IgD-negative memory B cell (primary cell): ENCODE measurements at regions not wholly inside any gene's neighbourhood (a gene's known extent, or its start where the extent isn't known, plus 50 kb on each side); places are given as distances from the start of the nearest gene placed in this dataset.

Experiments
- H3K27ac Mint-ChIP-seq, 3 donors: one replicate each; pipeline ENCODE4 v1.8.0; 2020 to 2022; ENCODE audit warnings: mild to moderate bottlenecking in 3 of 3, mixed read lengths in 3 of 3, moderate library complexity in 1 of 3
- H3K27me3 Mint-ChIP-seq: one replicate; pipeline ENCODE4 v1.8.0; 2021; ENCODE audit warnings: mixed read lengths
- H3K36me3 Mint-ChIP-seq: one replicate; pipeline ENCODE4 v1.8.0; 2020; ENCODE audit warnings: mild to moderate bottlenecking, mixed read lengths
- H3K4me1 Mint-ChIP-seq, 3 donors: one replicate each; pipeline ENCODE4 v1.8.0; 2020 to 2022; ENCODE audit warnings: mixed read lengths in 3 of 3, mild to moderate bottlenecking in 1 of 3
- H3K4me3 Mint-ChIP-seq, 4 donors: one replicate each; pipeline ENCODE4 v1.8.0; 2020 to 2022; ENCODE audit warnings: mild to moderate bottlenecking in 4 of 4, mixed read lengths in 4 of 4, moderate library complexity in 3 of 4
- H3K9me3 Mint-ChIP-seq, 3 donors: one replicate each; pipeline ENCODE4 v1.8.0; 2020 to 2021; ENCODE audit warnings: mixed read lengths in 3 of 3, mild to moderate bottlenecking in 1 of 3

- H3K9me3 Mint-ChIP-seq: peaks cover 6 to 22% (median 11%) of the 10 kb centered on the region in 3 donors
- H3K27me3 Mint-ChIP-seq: no peaks in the 10 kb centered on the region
- H3K27ac Mint-ChIP-seq: no peak overlapping the region
- H3K4me1 Mint-ChIP-seq: no peaks in the 10 kb centered on the region
- H3K4me3 Mint-ChIP-seq: no peak overlapping the region
- peaks cover 1% of the 10 kb centered on the region for H3K36me3 Mint-ChIP-seq
Measured at GRCh38 chr20:12166053-12166717, 248.5 kb downstream of the BTBD3 start.

GRCh38 chr20:12170406-12170805, 252.7 kb downstream of the BTBD3 start:
- Mint-ChIP-seq H3K4me3 (no peak overlapping the region), H3K36me3 (peaks cover 1% of the 10 kb centered on the region), H3K4me1 (no peaks in the 10 kb centered on the region), H3K9me3 (peaks cover 7 to 26% (median 11%) of the 10 kb centered on the region in 3 donors), H3K27me3 (no peaks in the 10 kb centered on the region), H3K27ac (no peak overlapping the region)

GRCh38 chr20:12171923-12172524, 254.3 kb downstream of the BTBD3 start:
- no peaks in the 10 kb centered on the region for H3K4me1 Mint-ChIP-seq
- H3K36me3 Mint-ChIP-seq: peaks cover 1% of the 10 kb centered on the region
- no peak overlapping the region for H3K27ac Mint-ChIP-seq
- H3K9me3 Mint-ChIP-seq: peaks cover 8 to 28% (median 11%) of the 10 kb centered on the region in 3 donors
- no peak overlapping the region for H3K4me3 Mint-ChIP-seq
- H3K27me3 Mint-ChIP-seq: no peaks in the 10 kb centered on the region

GRCh38 chr20:12173347-12174012, 255.8 kb downstream of the BTBD3 start:
- Mint-ChIP-seq H3K27me3 (no peaks in the 10 kb centered on the region), H3K36me3 (peaks cover 1% of the 10 kb centered on the region), H3K4me1 (no peaks in the 10 kb centered on the region), H3K4me3 (no peak overlapping the region), H3K27ac (no peak overlapping the region), H3K9me3 (peaks cover 4 to 21% (median 11%) of the 10 kb centered on the region in 3 donors)

- Mint-ChIP-seq H3K4me1 (no peaks in the 10 kb centered on the region), H3K4me3 (no peak overlapping the region), H3K9me3 (peaks cover 4 to 16% (median 9%) of the 10 kb centered on the region in 3 donors), H3K36me3 (no peaks in the 10 kb centered on the region), H3K27ac (peak overlapping the region in 1 of 3 donors; percentile 55), H3K27me3 (no peaks in the 10 kb centered on the region)
Measured at GRCh38 chr20:12175538-12175937, 257.8 kb downstream of the BTBD3 start.

- peaks cover 2 to 15% (median 2%) of the 10 kb centered on the region in 3 donors for H3K9me3 Mint-ChIP-seq
- no peak overlapping the region for H3K4me3 Mint-ChIP-seq
- no peaks in the 10 kb centered on the region for H3K27me3 Mint-ChIP-seq
- H3K4me1 Mint-ChIP-seq: no peaks in the 10 kb centered on the region
- no peaks in the 10 kb centered on the region for H3K36me3 Mint-ChIP-seq
- no peak overlapping the region for H3K27ac Mint-ChIP-seq
Measured at GRCh38 chr20:12177657-12178293, 260.1 kb downstream of the BTBD3 start.

GRCh38 chr20:12179692-12180091, 262.0 kb downstream of the BTBD3 start:
- Mint-ChIP-seq H3K27ac (no peak overlapping the region), H3K4me3 (no peak overlapping the region), H3K36me3 (no peaks in the 10 kb centered on the region), H3K9me3 (peaks cover 2 to 12% (median 2%) of the 10 kb centered on the region in 3 donors), H3K4me1 (no peaks in the 10 kb centered on the region), H3K27me3 (no peaks in the 10 kb centered on the region)

- Mint-ChIP-seq H3K4me3 (no peak overlapping the region), H3K27me3 (no peaks in the 10 kb centered on the region), H3K27ac (no peak overlapping the region), H3K36me3 (no peaks in the 10 kb centered on the region), H3K4me1 (no peaks in the 10 kb centered on the region), H3K9me3 (peaks cover 2 to 8% (median 2%) of the 10 kb centered on the region in 3 donors)
Measured at GRCh38 chr20:12180107-12180661, 262.5 kb downstream of the BTBD3 start.

GRCh38 chr20:12198281-12198680, 280.6 kb downstream of the BTBD3 start:
- no peak overlapping the region for H3K4me3 Mint-ChIP-seq

GRCh38 chr20:12199703-12200102, 282.0 kb downstream of the BTBD3 start:
- peaks cover 0 to 1% (median 0%) of the 10 kb centered on the region in 3 donors for H3K4me1 Mint-ChIP-seq
- H3K27ac Mint-ChIP-seq: no peak overlapping the region
- no peaks in the 10 kb centered on the region for H3K27me3 Mint-ChIP-seq
- H3K9me3 Mint-ChIP-seq: peaks cover 0 to under 1% (median 0%) of the 10 kb centered on the region in 3 donors
- peaks cover 1% of the 10 kb centered on the region for H3K36me3 Mint-ChIP-seq
- no peak overlapping the region for H3K4me3 Mint-ChIP-seq

More at GRCh38 chr20:12198281-12198680, 280.6 kb downstream of the BTBD3 start:
- Mint-ChIP-seq H3K27me3 (no peaks in the 10 kb centered on the region), H3K9me3 (peaks cover 0 to 2% (median 0%) of the 10 kb centered on the region in 3 donors), H3K27ac (no peak overlapping the region), H3K36me3 (no peaks in the 10 kb centered on the region), H3K4me1 (peaks cover 0 to 1% (median 0%) of the 10 kb centered on the region in 3 donors)

GRCh38 chr20:12201289-12201991, 283.7 kb downstream of the BTBD3 start:
- Mint-ChIP-seq H3K4me1 (peaks cover 0 to 1% (median 0%) of the 10 kb centered on the region in 3 donors), H3K36me3 (peaks cover 1% of the 10 kb centered on the region), H3K4me3 (no peak overlapping the region), H3K27me3 (no peaks in the 10 kb centered on the region), H3K9me3 (peaks cover 0 to 12% (median 1%) of the 10 kb centered on the region in 3 donors), H3K27ac (no peak overlapping the region)

- H3K27me3 Mint-ChIP-seq: no peaks in the 10 kb centered on the region
- H3K4me1 Mint-ChIP-seq: peaks cover 0 to 1% (median 0%) of the 10 kb centered on the region in 3 donors
- peaks cover 1% of the 10 kb centered on the region for H3K36me3 Mint-ChIP-seq
- H3K27ac Mint-ChIP-seq: no peak overlapping the region
- H3K4me3 Mint-ChIP-seq: no peak overlapping the region
- H3K9me3 Mint-ChIP-seq: peaks cover 1 to 12% (median 1%) of the 10 kb centered on the region in 3 donors
Measured at GRCh38 chr20:12203399-12203798, 285.7 kb downstream of the BTBD3 start.

GRCh38 chr20:12203981-12204380, 286.3 kb downstream of the BTBD3 start:
- no peak overlapping the region for H3K27ac Mint-ChIP-seq
- no peak overlapping the region for H3K4me3 Mint-ChIP-seq
- H3K9me3 Mint-ChIP-seq: peaks cover 1 to 12% (median 1%) of the 10 kb centered on the region in 3 donors
- H3K4me1 Mint-ChIP-seq: peaks cover 0 to 1% (median 0%) of the 10 kb centered on the region in 3 donors
- peaks cover 1% of the 10 kb centered on the region for H3K36me3 Mint-ChIP-seq
- no peaks in the 10 kb centered on the region for H3K27me3 Mint-ChIP-seq

- Mint-ChIP-seq H3K36me3 (peaks cover 1% of the 10 kb centered on the region), H3K4me3 (no peak overlapping the region), H3K27ac (no peak overlapping the region), H3K27me3 (no peaks in the 10 kb centered on the region), H3K4me1 (no peaks in the 10 kb centered on the region), H3K9me3 (peaks cover 1 to 12% (median 4%) of the 10 kb centered on the region in 3 donors)
Measured at GRCh38 chr20:12207875-12208274, 290.2 kb downstream of the BTBD3 start.
